HG02884 (cell line): ENCODE measurements at regions not wholly inside any gene's neighbourhood (a gene's known extent, or its start where the extent isn't known, plus 50 kb on each side); places are given as distances from the start of the nearest gene placed in this dataset.

ENCODE experiments used
- ATAC-seq: cut with Tn5 transposase; IDR thresholded peaks from one replicate; pipeline ENCODE4 v1.9.1; 2021; ENCODE audit warnings: mild to moderate bottlenecking, moderate library complexity; ENCODE audit not compliant: unreplicated experiment

GRCh38 chr20:57928181-57928967 lies 218.6 kb upstream of the PMEPA1 start:
- ATAC-seq = no peak

- ATAC-seq = no peak
Measured at GRCh38 chr20:57927376-57927775, 217.6 kb upstream of the PMEPA1 start.

- no peak for ATAC-seq
Measured at GRCh38 chr20:57922706-57923105, 212.9 kb upstream of the PMEPA1 start.

GRCh38 chr20:57922083-57922482 lies 212.3 kb upstream of the PMEPA1 start:
- ATAC-seq = no peak

- no peak for ATAC-seq
Measured at GRCh38 chr20:57921676-57922075, 211.9 kb upstream of the PMEPA1 start.

- ATAC-seq = no peak
Measured at GRCh38 chr20:57920971-57921370, 211.2 kb upstream of the PMEPA1 start.

- ATAC-seq = no peak
Measured at GRCh38 chr20:57919049-57919448, 209.2 kb upstream of the PMEPA1 start.

- no peak for ATAC-seq
Measured at GRCh38 chr20:57918551-57918950, 208.7 kb upstream of the PMEPA1 start.

- ATAC-seq = no peak
Measured at GRCh38 chr20:57914205-57914604, 204.4 kb upstream of the PMEPA1 start.

- ATAC-seq = no peak
Measured at GRCh38 chr20:57913156-57913930, 203.5 kb upstream of the PMEPA1 start.

- no peak for ATAC-seq
Measured at GRCh38 chr20:57912227-57912582, 202.4 kb upstream of the PMEPA1 start.

GRCh38 chr20:57911512-57912226 lies 201.9 kb upstream of the PMEPA1 start:
- no peak for ATAC-seq

- ATAC-seq = no peak
Measured at GRCh38 chr20:57910716-57911115, 200.9 kb upstream of the PMEPA1 start.

GRCh38 chr20:57909763-57910331 lies 200.0 kb upstream of the PMEPA1 start:
- no peak for ATAC-seq

- ATAC-seq = no peak
Measured at GRCh38 chr20:57908704-57909630, 199.2 kb upstream of the PMEPA1 start.

- ATAC-seq = no peak
Measured at GRCh38 chr20:57908226-57908625, 198.4 kb upstream of the PMEPA1 start.

GRCh38 chr20:57907131-57908000 lies 197.6 kb upstream of the PMEPA1 start:
- no peak for ATAC-seq

- ATAC-seq = no peak
Measured at GRCh38 chr20:57905448-57905847, 195.6 kb upstream of the PMEPA1 start.
